ENCODE measurements at regions not wholly inside any gene's neighbourhood (a gene's known extent, or its start where the extent isn't known, plus 50 kb on each side); places are given as distances from the start of the nearest gene placed in this dataset.
A peak's percentile ranks its signal among the peaks of the same experiment; 100 is the strongest.

DNA sequence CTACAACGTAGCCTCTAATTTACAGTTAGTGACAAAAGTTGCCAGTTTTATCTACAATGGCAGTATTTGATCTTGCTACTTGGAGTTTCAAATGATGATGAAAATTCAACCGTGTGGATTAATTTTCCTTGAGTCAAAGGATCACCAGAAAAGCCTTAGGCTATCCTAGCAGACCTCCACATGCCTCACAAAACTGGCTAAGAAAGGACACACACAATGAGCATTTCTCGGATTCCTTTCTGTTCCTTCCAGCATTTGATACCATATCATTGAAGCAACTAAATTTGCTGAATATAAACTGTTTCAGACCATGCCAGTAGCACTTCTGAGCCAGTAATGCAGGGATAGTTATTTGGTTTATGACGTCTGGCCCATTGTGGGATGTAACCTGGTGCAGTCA is 587.4 kb upstream of the MDFIC2 start:
- no peak for DNase-seq (ENCODE audit: low read depth, low spot score)

GRCh38 chr3:70890020-70890394 is 577.6 kb upstream of the MDFIC2 start:
- no peak for DNase-seq (ENCODE audit: low read depth, low spot score)
- H3K27ac ChIP-seq = no peak overlapping the region

More for the DNA sequence above, 587.4 kb upstream of the MDFIC2 start:
- no peak overlapping the region for H3K27ac ChIP-seq

DNA sequence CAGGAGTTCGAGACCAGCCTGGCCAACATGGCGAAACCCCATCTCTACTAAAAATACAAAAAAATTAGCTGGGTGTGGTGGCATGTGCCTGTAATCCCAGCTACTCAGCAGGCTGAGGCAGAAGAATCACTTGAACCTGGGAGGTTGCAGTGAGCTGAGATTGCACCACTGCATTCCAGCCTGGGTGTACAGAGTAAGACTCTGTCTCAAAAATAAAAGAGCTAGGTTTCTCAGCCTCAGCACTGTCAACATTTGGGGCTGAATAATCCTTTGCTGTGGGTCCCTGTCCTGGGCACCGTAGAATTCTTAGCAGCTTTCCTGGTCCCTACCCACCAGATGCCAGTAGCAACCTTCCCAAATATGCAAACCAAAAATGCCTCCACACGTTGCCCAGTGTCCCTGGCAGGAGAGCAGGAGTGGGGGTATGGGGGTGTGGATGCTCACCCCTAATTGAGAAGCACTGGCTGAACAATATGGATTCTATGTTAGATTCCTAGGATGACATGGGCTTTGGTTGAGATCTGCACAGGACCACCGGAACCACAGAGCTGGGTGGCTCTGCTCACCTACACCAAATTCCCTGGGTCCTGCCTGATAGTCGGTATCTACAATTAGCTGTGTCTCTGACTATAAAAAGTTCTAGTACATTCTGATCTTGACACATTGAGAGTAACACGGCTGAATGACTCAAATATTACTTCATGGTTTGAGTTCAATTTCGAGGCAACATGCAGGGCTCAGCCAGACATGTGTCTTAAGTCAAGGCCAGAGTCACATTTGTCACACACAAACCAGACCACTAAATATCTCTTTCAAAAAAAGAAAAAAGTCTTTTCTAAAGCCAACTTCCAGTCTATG is 577.0 kb upstream of the MDFIC2 start:
- no peak overlapping the region for H3K27ac ChIP-seq

DNA sequence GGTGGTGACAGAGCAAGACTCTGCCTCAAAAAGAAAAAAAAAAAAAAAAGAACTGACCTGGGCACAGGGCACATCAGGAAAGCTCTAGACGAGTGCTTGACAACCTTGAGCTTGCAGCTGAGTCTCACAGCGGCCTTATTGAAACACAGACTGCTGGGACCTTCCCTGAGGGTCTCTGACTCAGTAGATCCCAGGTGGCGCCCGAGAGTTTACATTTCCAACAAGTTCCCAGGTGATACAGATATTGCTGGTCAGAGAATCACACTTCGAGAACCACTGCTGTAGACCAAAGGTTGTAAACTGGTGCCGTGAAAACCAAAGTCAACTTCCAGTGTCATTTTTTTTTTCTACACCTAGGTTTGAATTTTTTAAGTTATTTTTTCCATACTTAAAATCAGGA is 573.2 kb upstream of the MDFIC2 start:
- no peak overlapping the region for H3K27ac ChIP-seq
- DNase-seq (ENCODE audit: low read depth, low spot score) = no peak

More for the DNA sequence above, 577.0 kb upstream of the MDFIC2 start:
- no peak for DNase-seq (ENCODE audit: low read depth, low spot score)

- no peak overlapping the region for H3K27ac ChIP-seq
- DNase-seq (ENCODE audit: low read depth, low spot score) = no peak
Measured at GRCh38 chr3:70882104-70882503, 569.7 kb upstream of the MDFIC2 start.

DNA sequence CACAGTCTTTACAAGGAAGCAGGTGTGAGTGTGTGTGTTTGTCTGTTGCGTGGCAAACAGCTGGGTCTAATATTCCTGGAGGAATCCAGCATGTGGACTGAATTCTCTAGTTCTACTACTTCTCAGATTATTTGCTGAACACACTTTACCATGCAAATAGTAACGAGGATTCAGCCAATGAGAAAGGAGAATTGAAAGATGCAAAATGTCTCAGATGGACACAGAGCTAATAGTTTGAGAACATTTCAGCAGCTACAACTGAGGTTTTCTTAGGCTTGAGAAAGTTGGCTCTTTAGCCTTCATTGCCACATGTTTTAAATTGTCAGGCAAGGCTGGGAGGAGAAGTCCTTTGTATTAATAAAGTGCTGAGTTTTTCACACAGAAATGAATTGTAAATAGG is 568.0 kb upstream of the MDFIC2 start:
- DNase-seq (ENCODE audit: low read depth, low spot score) = no peak
- H3K27ac ChIP-seq = no peak overlapping the region

- H3K27ac ChIP-seq = no peak overlapping the region
Measured at GRCh38 chr3:70876154-70876553, 563.7 kb upstream of the MDFIC2 start.

GRCh38 chr3:70874196-70874595 is 561.8 kb upstream of the MDFIC2 start:
- H3K27ac ChIP-seq = no peak overlapping the region
- DNase-seq (ENCODE audit: low read depth, low spot score) = no peak

More at GRCh38 chr3:70876154-70876553, 563.7 kb upstream of the MDFIC2 start:
- no peak for DNase-seq (ENCODE audit: low read depth, low spot score)

GRCh38 chr3:70873686-70874085 is 561.2 kb upstream of the MDFIC2 start:
- no peak for DNase-seq (ENCODE audit: low read depth, low spot score)
- H3K27ac ChIP-seq = no peak overlapping the region

GRCh38 chr3:70871909-70872656 is 559.6 kb upstream of the MDFIC2 start:
- no peak for DNase-seq (ENCODE audit: low read depth, low spot score)
- no peak overlapping the region for H3K27ac ChIP-seq

- DNase-seq (ENCODE audit: low read depth, low spot score) = no peak
- no peak overlapping the region for H3K27ac ChIP-seq
Measured at GRCh38 chr3:70870576-70870975, 558.1 kb upstream of the MDFIC2 start.

DNA sequence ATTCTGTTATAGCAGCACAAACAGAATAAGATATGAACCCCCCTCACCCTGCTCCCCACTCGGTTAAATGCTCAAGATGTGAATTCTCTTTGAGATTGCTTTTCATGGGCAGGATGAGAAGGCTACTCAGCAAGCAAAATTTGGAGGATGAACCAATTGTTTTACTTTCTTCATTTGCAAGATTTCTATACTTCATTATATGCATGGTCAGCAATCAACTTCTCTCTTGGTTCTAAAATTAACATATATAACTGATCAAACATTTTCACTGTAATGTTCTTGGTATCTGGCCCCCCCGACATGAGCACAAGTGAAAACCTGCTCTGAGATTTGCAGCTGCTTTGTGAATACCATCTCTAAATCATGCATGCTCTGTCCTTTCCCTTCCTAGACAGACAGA is 556.1 kb upstream of the MDFIC2 start:
- DNase-seq (ENCODE audit: low read depth, low spot score) = no peak
- H3K27ac ChIP-seq = no peak overlapping the region

DNA sequence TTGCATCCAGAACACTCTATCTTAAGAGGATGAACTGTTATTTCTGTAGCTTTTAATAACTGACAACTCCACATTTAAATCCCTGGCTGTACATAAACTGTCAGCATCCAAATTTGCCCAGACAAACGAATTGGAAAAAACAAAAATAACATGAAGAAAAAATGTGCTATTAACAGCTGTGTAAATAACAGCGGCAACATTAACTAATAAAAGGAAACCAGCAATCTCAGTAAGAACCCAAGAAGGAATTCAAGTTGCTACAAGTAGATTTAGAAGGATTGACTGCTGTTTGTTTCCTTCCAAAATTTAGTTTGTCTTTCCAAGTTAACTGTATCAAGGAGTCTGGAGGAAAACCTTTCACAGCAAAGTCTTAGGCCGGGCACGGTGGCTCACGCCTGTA is 550.6 kb upstream of the MDFIC2 start:
- DNase-seq (ENCODE audit: low read depth, low spot score) = no peak
- no peak overlapping the region for H3K27ac ChIP-seq

DNA sequence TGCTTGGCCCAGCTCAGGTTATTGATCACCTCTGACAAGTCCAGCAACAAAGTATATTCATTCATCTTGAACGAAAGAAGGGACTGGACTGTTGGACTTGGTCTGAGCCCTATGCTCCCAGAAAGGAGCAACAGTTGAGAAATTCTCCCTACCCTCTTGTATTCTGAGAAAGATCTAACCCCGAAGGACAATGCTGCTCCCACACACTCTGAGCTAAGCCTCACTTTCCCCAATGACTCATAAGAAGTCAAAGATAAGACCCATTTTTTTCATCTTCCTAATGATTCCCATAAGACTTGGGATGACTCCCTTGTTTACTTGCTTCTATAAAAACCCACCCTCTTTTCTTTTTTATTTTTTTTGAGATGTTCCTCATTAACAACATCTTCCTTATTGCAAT is 549.4 kb upstream of the MDFIC2 start:
- no peak for DNase-seq (ENCODE audit: low read depth, low spot score)
- H3K27ac ChIP-seq = no peak overlapping the region

DNA sequence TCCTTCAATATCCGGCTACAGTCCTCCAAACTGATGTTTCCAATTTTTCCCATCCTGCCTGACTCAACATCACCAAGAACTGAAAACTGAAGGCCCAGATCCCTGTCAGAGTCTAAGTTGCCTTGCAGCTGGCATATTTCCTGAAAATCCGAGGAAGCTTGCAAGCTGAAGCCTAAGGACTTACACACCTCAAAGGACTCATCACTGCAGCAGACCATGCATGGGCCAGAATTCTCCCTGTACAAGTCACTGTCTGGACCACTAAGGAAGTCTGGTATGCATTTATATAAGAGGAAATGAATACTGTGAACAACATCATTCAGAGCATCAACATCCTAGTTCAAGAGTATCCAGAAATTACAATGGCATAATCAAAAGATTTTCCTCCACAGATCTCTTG is 548.8 kb upstream of the MDFIC2 start:
- no peak overlapping the region for H3K27ac ChIP-seq

DNA sequence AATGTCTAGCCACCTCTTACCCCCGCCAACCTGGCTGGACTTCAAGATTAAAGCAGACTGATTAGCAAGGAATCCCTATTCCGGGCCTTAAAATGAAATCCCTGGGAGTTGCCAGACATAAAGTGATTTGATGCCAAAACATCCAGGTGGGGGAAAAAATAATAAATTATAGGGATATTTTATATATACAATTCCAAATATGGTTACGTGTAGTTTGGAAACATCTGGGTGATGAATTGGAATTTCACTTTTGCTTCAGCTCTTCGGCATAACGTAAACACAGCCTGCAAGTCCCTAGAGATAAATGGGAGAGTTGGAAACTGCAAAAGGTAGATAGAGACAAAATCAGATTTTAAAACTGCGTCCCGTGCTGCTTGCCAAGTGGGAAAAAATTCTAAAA is 545.5 kb upstream of the MDFIC2 start:
- no peak overlapping the region for H3K27ac ChIP-seq
- DNase-seq (ENCODE audit: low read depth, low spot score) = no peak

More for the DNA sequence above, 548.8 kb upstream of the MDFIC2 start:
- DNase-seq (ENCODE audit: low read depth, low spot score) = no peak

GRCh38 chr3:70856414-70857162 is 544.1 kb upstream of the MDFIC2 start:
- peak overlapping the region; percentile 60 for H3K27ac ChIP-seq
- peak; percentile 94 for DNase-seq (ENCODE audit: low read depth, low spot score)

DNA sequence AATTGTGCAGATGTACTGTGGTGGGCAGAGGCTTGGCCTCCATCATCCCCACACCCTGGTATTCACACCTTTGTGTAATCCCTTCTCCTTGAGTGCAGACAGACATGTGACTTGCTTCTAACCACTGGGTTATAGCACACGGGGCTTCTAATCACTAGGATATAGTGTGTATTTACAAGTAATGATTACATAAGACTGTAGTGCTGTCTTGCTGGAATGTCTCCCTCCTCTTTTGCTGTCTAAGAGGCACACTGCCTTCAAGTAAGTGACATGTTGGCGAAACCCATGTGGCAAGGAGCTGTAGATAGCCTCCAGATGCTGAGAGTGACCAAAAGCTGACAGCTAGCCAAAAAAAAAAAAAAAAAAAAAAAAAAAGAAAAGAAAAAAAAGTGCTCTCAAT is 542.7 kb upstream of the MDFIC2 start:
- DNase-seq (ENCODE audit: low read depth, low spot score) = no peak
- H3K27ac ChIP-seq = no peak overlapping the region

DNA sequence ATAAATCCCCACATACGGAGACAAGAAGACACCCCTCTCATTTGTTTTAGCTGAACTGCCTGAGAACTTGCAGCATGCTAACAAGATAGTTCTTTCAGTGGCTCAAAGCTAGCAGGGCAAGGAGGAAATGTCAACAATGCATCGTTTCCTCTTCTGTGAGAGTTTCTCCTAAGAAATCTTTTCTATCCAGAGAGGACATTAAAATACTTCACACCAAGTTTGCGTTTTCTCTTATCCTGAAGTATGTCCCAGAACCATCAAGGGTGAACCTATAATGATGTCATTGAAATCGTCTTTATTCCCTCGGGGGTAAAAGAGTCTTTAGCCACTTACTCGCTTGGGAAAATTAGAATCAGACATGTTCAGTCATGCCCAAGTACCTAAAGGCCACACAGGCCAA is 541.7 kb upstream of the MDFIC2 start:
- DNase-seq (ENCODE audit: low read depth, low spot score) = no peak
- peak overlapping the region; percentile 21 for H3K27ac ChIP-seq

- no peak for DNase-seq (ENCODE audit: low read depth, low spot score)
- H3K27ac ChIP-seq = no peak overlapping the region
Measured at GRCh38 chr3:70853161-70853944, 540.9 kb upstream of the MDFIC2 start.
